Right renal cortex interstitium (tissue), 3 donors: ENCODE measurements at regions not wholly inside any gene's neighbourhood (a gene's known extent, or its start where the extent isn't known, plus 50 kb on each side); places are given as distances from the start of the nearest gene placed in this dataset.

Source experiments
- DNase-seq, 3 donors: peaks; one replicate each; pipeline ENCODE4 v3.0.0-alpha.2; 2013; ENCODE audit warnings: low read depth in 3 of 3, low spot score in 2 of 3

GRCh38 chr7:41255716-41256115, 447.2 kb downstream of the INHBA start:
- DNase-seq: no peak

GRCh38 chr7:41255113-41255512, 447.8 kb downstream of the INHBA start:
- no peak for DNase-seq

GRCh38 chr7:41252957-41253356, 449.9 kb downstream of the INHBA start:
- DNase-seq: no peak

- no peak for DNase-seq
Observed at GRCh38 chr7:41252551-41252950, 450.3 kb downstream of the INHBA start.

- DNase-seq: no peak
Observed at GRCh38 chr7:41247143-41247865, 455.6 kb downstream of the INHBA start.

- no peak for DNase-seq
Observed at GRCh38 chr7:41245916-41246315, 457.0 kb downstream of the INHBA start.

GRCh38 chr7:41244246-41244645, 458.6 kb downstream of the INHBA start:
- DNase-seq: no peak

GRCh38 chr7:41241641-41242040, 461.2 kb downstream of the INHBA start:
- DNase-seq: no peak

GRCh38 chr7:41239596-41239995, 463.3 kb downstream of the INHBA start:
- no peak for DNase-seq

GRCh38 chr7:41238851-41239331, 464.0 kb downstream of the INHBA start:
- peak in 2 of 3 donors; percentile 10 to 46 for DNase-seq

- no peak for DNase-seq
Observed at GRCh38 chr7:41237956-41238355, 464.9 kb downstream of the INHBA start.

GRCh38 chr7:41232086-41232485, 470.8 kb downstream of the INHBA start:
- no peak for DNase-seq

GRCh38 chr7:41224063-41224763, 478.7 kb downstream of the INHBA start:
- no peak for DNase-seq

GRCh38 chr7:41222746-41223145, 480.1 kb downstream of the INHBA start:
- no peak for DNase-seq

GRCh38 chr7:41220266-41220665, 482.6 kb downstream of the INHBA start:
- DNase-seq: no peak

GRCh38 chr7:41219276-41219675, 483.6 kb downstream of the INHBA start:
- no peak for DNase-seq

GRCh38 chr7:41217306-41217705, 485.6 kb downstream of the INHBA start:
- no peak for DNase-seq

GRCh38 chr7:41207141-41207540, 495.7 kb downstream of the INHBA start:
- no peak for DNase-seq

- DNase-seq: no peak
Observed at GRCh38 chr7:41206267-41206666, 496.6 kb downstream of the INHBA start.

- no peak for DNase-seq
Observed at GRCh38 chr7:41205600-41205999, 497.3 kb downstream of the INHBA start.

- DNase-seq: no peak
Observed at GRCh38 chr7:41203542-41203941, 499.3 kb downstream of the INHBA start.

GRCh38 chr7:41201021-41201420, 501.9 kb downstream of the INHBA start:
- no peak for DNase-seq
